ENCODE measurements at regions not wholly inside any gene's neighbourhood (a gene's known extent, or its start where the extent isn't known, plus 50 kb on each side); places are given as distances from the start of the nearest gene placed in this dataset.

- no peak for FAIRE-seq
- H3K79me2 ChIP-seq (ENCODE audit: control insufficient read depth in 1 of 2, insufficient read depth in 2 of 2, low read length in 2 of 2) = no peaks in the 10 kb centered on the region
- H3K23me2 ChIP-seq (ENCODE audit: low read depth, low read length) = no peaks in the 10 kb centered on the region
- H3K4me1 ChIP-seq (replicated peaks in 1 of 4; ENCODE audit: control insufficient read depth in 3 of 4, insufficient read depth in 4 of 4, low read length in 3 of 4) = peaks cover 0 to 7% (median 3%) of the 10 kb centered on the region in 4 experiments; a peak in 3 of 7 replicates
- no peaks in the 10 kb centered on the region for H4K20me1 ChIP-seq (replicated peaks in 1 of 2; ENCODE audit: control insufficient read depth in 1 of 2, insufficient read depth in 2 of 2, low read length in 2 of 2)
- H4K5ac ChIP-seq (ENCODE audit: insufficient read length, low read depth, low read length) = no peak overlapping the region
- no peaks in the 10 kb centered on the region for H3K36me3 ChIP-seq (ENCODE audit: control insufficient read depth in 2 of 4, insufficient read depth in 4 of 4, low read length in 3 of 4)
- H3K23ac ChIP-seq (ENCODE audit: insufficient read length) = no peak overlapping the region
- no peak overlapping the region for H3K18ac ChIP-seq (ENCODE audit: extremely low read depth, low read length)
- no peak for DNase-seq (ENCODE audit: low read depth in 1 of 2, low spot score in 2 of 2)
- H3K27me3 ChIP-seq (replicated peaks in 1 of 4; ENCODE audit: control insufficient read depth in 3 of 4, extremely low read depth in 1 of 4, insufficient read depth in 3 of 4, low read length in 3 of 4) = no peaks in the 10 kb centered on the region; a peak in 1 of 7 replicates
- H3K79me1 ChIP-seq (ENCODE audit: low read depth, low read length) = no peaks in the 10 kb centered on the region
- H2BK120ac ChIP-seq (replicated peaks; ENCODE audit: low read depth, low read length) = no peak overlapping the region
- H3K27ac ChIP-seq (ENCODE audit: low read depth, low read length) = no peak overlapping the region
- WGBS, 2 experiments (ENCODE audit: extremely low coverage in 1 of 2, insufficient coverage in 1 of 2, insufficient read length in 1 of 2, insufficient replicate concordance in 2 of 2, low coverage in 1 of 2, low lambda C conversion rate in 2 of 2, missing lambda C conversion rate in 1 of 2) = 92% methylated on average over 2 of the region's 2 CpGs; no CpG with 5 or more reads in 1 of the 2 experiments
- no peak overlapping the region for H2BK20ac ChIP-seq (ENCODE audit: low read length)
- H2AK5ac ChIP-seq (ENCODE audit: low read depth, low read length) = no peak overlapping the region
- no peak overlapping the region for H3K4me2 ChIP-seq (ENCODE audit: insufficient read depth in 1 of 2, low read depth in 2 of 2, low read length in 2 of 2)
- POLR2A ChIA-PET (ENCODE audit: partially characterized antibody) = interaction anchor here (1.3 kb wide), 1 partner anchor 211 kb away, joined by 3 read pairs; no protein-coding TSS in a partner anchor
- H3K4ac ChIP-seq (replicated peaks; ENCODE audit: insufficient read length, low read depth, low read length) = no peak overlapping the region
- no peak overlapping the region for H4K91ac ChIP-seq (replicated peaks; ENCODE audit: insufficient read length, low read length)
- H2BK12ac ChIP-seq (ENCODE audit: low read depth, low read length) = no peak overlapping the region
- H2BK5ac ChIP-seq (ENCODE audit: low read depth, low read length) = no peak overlapping the region
- H4K8ac ChIP-seq (ENCODE audit: extremely low read depth, insufficient read depth, low read length) = no peak overlapping the region
- H3K9ac ChIP-seq (replicated peaks in 1 of 4; ENCODE audit: extremely low read depth in 1 of 4, low read depth in 3 of 4, low read length in 3 of 4) = no peak overlapping the region
- H3K56ac ChIP-seq (replicated peaks; ENCODE audit: insufficient read length, low read depth, low read length) = no peak overlapping the region
- no peaks in the 10 kb centered on the region for H3K9me3 ChIP-seq (ENCODE audit: insufficient read depth in 2 of 2, low read depth in 1 of 2, low read length in 1 of 2)
- no peak overlapping the region for H3K4me3 ChIP-seq (ENCODE audit: extremely low read depth in 1 of 4, insufficient read depth in 2 of 4, low read depth in 3 of 4, low read length in 4 of 4)
- CTCF ChIA-PET (ENCODE audit: partially characterized antibody) = interaction anchor here (0.7 to 1.3 kb wide), 3 partner anchors 11 to 21 kb away, joined by 3 to 6 read pairs (median 3); no protein-coding TSS in a partner anchor
- no peak overlapping the region for H2BK15ac ChIP-seq (ENCODE audit: low read length)
- no peak overlapping the region for H2AFZ ChIP-seq (ENCODE audit: low read length)
- H3K14ac ChIP-seq (ENCODE audit: insufficient read length) = no peak overlapping the region
Measured at GRCh38 chr9:90065851-90066250, 461.0 kb downstream of the GADD45G start.

Data from H1 (cell line).